MM.1S (cell line): ENCODE measurements at regions not wholly inside any gene's neighbourhood (a gene's known extent, or its start where the extent isn't known, plus 50 kb on each side); places are given as distances from the start of the nearest gene placed in this dataset.

Source experiments
- CTCF ChIP-seq: fragments of 300-600 bp; sonication (generic); IDR thresholded peaks from 2 replicates; pipeline ENCODE4 v1.5.1; 2016; ENCODE audit warnings: antibody characterized with exemption, low read length, mixed read lengths
- EZH2 ChIP-seq: fragments of 300-600 bp; sonication (generic); optimal IDR thresholded peaks from 2 replicates; pipeline ENCODE3; 2017; ENCODE audit warnings: low read depth, mild to moderate bottlenecking, antibody characterized with exemption, low read length, mixed read lengths

GRCh38 chr2:164127971-164128527 lies 392.2 kb upstream of the FIGN start:
- TF ChIP-seq CTCF: no peak
- no peak for TF ChIP-seq EZH2
